ENCODE measurements at regions not wholly inside any gene's neighbourhood (a gene's known extent, or its start where the extent isn't known, plus 50 kb on each side); places are given as distances from the start of the nearest gene placed in this dataset.

DNA sequence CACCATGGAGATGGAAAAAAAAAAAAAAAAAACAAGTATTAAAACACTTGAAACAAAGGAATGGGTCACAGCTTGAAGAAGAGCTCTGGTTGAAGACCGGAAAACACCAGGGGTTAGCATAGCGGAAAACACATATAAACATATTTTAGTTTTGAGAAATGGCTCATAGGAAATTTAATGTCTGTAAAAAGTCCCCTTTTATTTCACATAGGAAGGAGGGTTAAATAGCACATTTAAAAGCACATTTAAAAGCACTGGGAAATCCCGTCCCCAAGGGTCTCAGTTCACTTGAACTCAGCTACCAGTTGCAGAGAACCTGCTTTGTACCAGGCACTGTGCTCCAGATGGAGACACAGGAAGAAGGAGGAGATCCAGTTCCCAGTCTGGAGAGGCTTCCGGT is 65.5 kb downstream of the KCNE4 start:
- Histone ChIP-seq H2BK15ac (ENCODE audit: low read depth, low read length) (no peak overlapping the region), H3K9me3 (ENCODE audit: control insufficient read depth, insufficient read depth, low read length) (no peaks in the 10 kb centered on the region), H3K56ac (ENCODE audit: extremely low read depth, insufficient read depth, low read length) (no peak overlapping the region), H3K4ac (ENCODE audit: low read depth, low read length) (no peak overlapping the region), H2AK5ac (ENCODE audit: low read depth, low read length) (no peak overlapping the region), H3K23ac (ENCODE audit: low read depth, low read length) (no peak overlapping the region), H2AK9ac (replicated peaks; ENCODE audit: low read depth, low read length, poor library complexity) (no peak overlapping the region), H3K27me3 (ENCODE audit: control insufficient read depth, insufficient read depth, low read length) (no peaks in the 10 kb centered on the region; the same call in 1 of the 2 replicates), H3K4me1 (ENCODE audit: control insufficient read depth, insufficient read depth, low read length) (no peaks in the 10 kb centered on the region), H2BK5ac (ENCODE audit: low read depth, low read length, poor library complexity, severe bottlenecking) (no peak overlapping the region), H4K8ac (ENCODE audit: low read depth in 2 of 2, low read length in 2 of 2) (no peak overlapping the region), H3K79me1 (ENCODE audit: low read depth in 1 of 2, low read length in 2 of 2) (no peaks in the 10 kb centered on the region), H3K9me1 (ENCODE audit: insufficient read depth, low read length) (no peaks in the 10 kb centered on the region), H3K4me2 (ENCODE audit: low read depth, low read length) (no peak overlapping the region), H3K9ac (ENCODE audit: low read depth, low read length) (no peak overlapping the region), H2BK20ac (ENCODE audit: low read depth, low read length) (no peak overlapping the region), H2BK120ac (ENCODE audit: low read depth, low read length) (no peak overlapping the region), H3K4me3 (ENCODE audit: insufficient read depth, low read depth, low read length) (no peak overlapping the region), H4K20me1 (ENCODE audit: insufficient read depth, low read length) (no peaks in the 10 kb centered on the region), H3K14ac (replicated peaks; ENCODE audit: low read depth, low read length) (no peak overlapping the region), H4K5ac (ENCODE audit: low read depth, low read length) (no peak overlapping the region), H3K27ac (ENCODE audit: insufficient read depth, low read length) (no peak overlapping the region), H2AFZ (replicated peaks; ENCODE audit: low read length, poor library complexity) (no peak overlapping the region), H3K18ac (ENCODE audit: low read depth, low read length) (no peak overlapping the region), H4K91ac (ENCODE audit: insufficient read depth, low read depth, low read length) (no peak overlapping the region), H3K36me3 (ENCODE audit: control insufficient read depth, insufficient read depth, low read length) (no peaks in the 10 kb centered on the region)
- DNase-seq (no peak), ATAC-seq (ENCODE audit: low read depth) (no peak)
- in situ Hi-C loops (cut with MboI; ENCODE audit: low sequenced_read_pairs) (no loop called here), dilution Hi-C loops (cut with HindIII; ENCODE audit: low sequenced_read_pairs, unreplicated experiment) (no loop called here), intact Hi-C loops (cut with micrococcal nuclease) (no loop called here)
- ChIA-PET CTCF (no interaction called here), POLR2A (ENCODE audit: unreplicated experiment) (no interaction called here)
- WGBS, 2 experiments (ENCODE audit: extremely low coverage in 2 of 2, insufficient read length in 1 of 2): 100% methylated on average over 1 of the region's 4 CpGs; no CpG with 5 or more reads in 1 of the 2 experiments
- no TSS peak for BruUV-seq (replicated peaks)
- TF ChIP-seq FOS (IDR thresholded peaks at IDR 0.05; ENCODE audit: low read depth, low read length): no peak
- TF ChIP-seq, protein P1, sequence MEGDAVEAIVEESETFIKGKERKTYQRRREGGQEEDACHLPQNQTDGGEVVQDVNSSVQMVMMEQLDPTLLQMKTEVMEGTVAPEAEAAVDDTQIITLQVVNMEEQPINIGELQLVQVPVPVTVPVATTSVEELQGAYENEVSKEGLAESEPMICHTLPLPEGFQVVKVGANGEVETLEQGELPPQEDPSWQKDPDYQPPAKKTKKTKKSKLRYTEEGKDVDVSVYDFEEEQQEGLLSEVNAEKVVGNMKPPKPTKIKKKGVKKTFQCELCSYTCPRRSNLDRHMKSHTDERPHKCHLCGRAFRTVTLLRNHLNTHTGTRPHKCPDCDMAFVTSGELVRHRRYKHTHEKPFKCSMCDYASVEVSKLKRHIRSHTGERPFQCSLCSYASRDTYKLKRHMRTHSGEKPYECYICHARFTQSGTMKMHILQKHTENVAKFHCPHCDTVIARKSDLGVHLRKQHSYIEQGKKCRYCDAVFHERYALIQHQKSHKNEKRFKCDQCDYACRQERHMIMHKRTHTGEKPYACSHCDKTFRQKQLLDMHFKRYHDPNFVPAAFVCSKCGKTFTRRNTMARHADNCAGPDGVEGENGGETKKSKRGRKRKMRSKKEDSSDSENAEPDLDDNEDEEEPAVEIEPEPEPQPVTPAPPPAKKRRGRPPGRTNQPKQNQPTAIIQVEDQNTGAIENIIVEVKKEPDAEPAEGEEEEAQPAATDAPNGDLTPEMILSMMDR (conservative IDR thresholded peaks at IDR 0.05; ENCODE audit: low read depth, low read length): no peak
- no peak for TF ChIP-seq MAZ (IDR thresholded peaks at IDR 0.05; ENCODE audit: borderline replicate concordance, low read depth, low read length)
- TF ChIP-seq RAD21 (IDR thresholded peaks at IDR 0.05; ENCODE audit: low read length): no peak
- no peak for TF ChIP-seq RCOR1 (IDR thresholded peaks at IDR 0.05; ENCODE audit: insufficient replicate concordance, low read length)
- TF ChIP-seq CEBPB (IDR thresholded peaks at IDR 0.05; ENCODE audit: low read depth, low read length): no peak
- TF ChIP-seq NFE2L2 (IDR thresholded peaks at IDR 0.05; ENCODE audit: low read depth, low read length): no peak
- no peak for TF ChIP-seq MAFK (IDR thresholded peaks at IDR 0.05; ENCODE audit: low read depth, low read length)
- no peak for TF ChIP-seq POLR2A (IDR thresholded peaks at IDR 0.05; ENCODE audit: low read depth, low read length)
- TF ChIP-seq RFX5 (IDR thresholded peaks at IDR 0.05; ENCODE audit: low read depth, low read length): no peak
- TF ChIP-seq CHD1 (IDR thresholded peaks at IDR 0.05; ENCODE audit: low read depth, low read length): no peak
- no peak for TF ChIP-seq MXI1 (IDR thresholded peaks at IDR 0.05; ENCODE audit: borderline replicate concordance, low read depth, low read length)
- TF ChIP-seq, protein P2, sequence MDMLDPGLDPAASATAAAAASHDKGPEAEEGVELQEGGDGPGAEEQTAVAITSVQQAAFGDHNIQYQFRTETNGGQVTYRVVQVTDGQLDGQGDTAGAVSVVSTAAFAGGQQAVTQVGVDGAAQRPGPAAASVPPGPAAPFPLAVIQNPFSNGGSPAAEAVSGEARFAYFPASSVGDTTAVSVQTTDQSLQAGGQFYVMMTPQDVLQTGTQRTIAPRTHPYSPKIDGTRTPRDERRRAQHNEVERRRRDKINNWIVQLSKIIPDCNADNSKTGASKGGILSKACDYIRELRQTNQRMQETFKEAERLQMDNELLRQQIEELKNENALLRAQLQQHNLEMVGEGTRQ (IDR thresholded peaks at IDR 0.05; ENCODE audit: low read depth, low read length): no peak
- TF ChIP-seq BHLHE40 (IDR thresholded peaks at IDR 0.05; ENCODE audit: low read depth, low read length): no peak

Measured in IMR-90 (cell line).